ENCODE measurements at regions not wholly inside any gene's neighbourhood (a gene's known extent, or its start where the extent isn't known, plus 50 kb on each side); places are given as distances from the start of the nearest gene placed in this dataset.
"Not testable (repeated sequence)": the region's sequence is repeated elsewhere in the genome, so short reads cannot be mapped to it uniquely, and the experiment has no call there.

GRCh38 chr5:3105172-3105571 lies 353.7 kb upstream of the IRX2 start:
- ChIA-PET POLR2A (no interaction called here), CTCF (no interaction called here)
- Mint-ChIP-seq H3K4me3 (no peak overlapping the region), H3K27ac (no peak overlapping the region), H3K9me3 (peaks cover 3% of the 10 kb centered on the region), H3K36me3 (ENCODE audit: low read depth) (no peaks in the 10 kb centered on the region), H3K4me1 (no peaks in the 10 kb centered on the region), H3K27me3 (peaks cover 6% of the 10 kb centered on the region)
- no peak for DNase-seq

GRCh38 chr5:3104429-3105060 lies 353.1 kb upstream of the IRX2 start:
- H3K27me3 Mint-ChIP-seq = peaks cover 6% of the 10 kb centered on the region
- no peaks in the 10 kb centered on the region for H3K36me3 Mint-ChIP-seq (ENCODE audit: low read depth)
- POLR2A ChIA-PET = no interaction called here
- no peak overlapping the region for H3K4me3 Mint-ChIP-seq
- no peaks in the 10 kb centered on the region for H3K4me1 Mint-ChIP-seq
- H3K9me3 Mint-ChIP-seq = peaks cover 3% of the 10 kb centered on the region
- DNase-seq = no peak
- CTCF ChIA-PET = no interaction called here
- no peak overlapping the region for H3K27ac Mint-ChIP-seq

GRCh38 chr5:3103262-3103811 lies 351.9 kb upstream of the IRX2 start:
- H3K4me3 Mint-ChIP-seq = no peak overlapping the region
- ChIA-PET CTCF (no interaction called here), POLR2A (no interaction called here)
- peaks cover 3% of the 10 kb centered on the region for H3K9me3 Mint-ChIP-seq
- H3K4me1 Mint-ChIP-seq = no peaks in the 10 kb centered on the region
- peaks cover 6% of the 10 kb centered on the region for H3K27me3 Mint-ChIP-seq
- no peak overlapping the region for H3K27ac Mint-ChIP-seq
- H3K36me3 Mint-ChIP-seq (ENCODE audit: low read depth) = no peaks in the 10 kb centered on the region
- DNase-seq = no peak

- H3K4me1 Mint-ChIP-seq = no peaks in the 10 kb centered on the region
- H3K36me3 Mint-ChIP-seq (ENCODE audit: low read depth) = no peaks in the 10 kb centered on the region
- H3K27me3 Mint-ChIP-seq = peaks cover 6% of the 10 kb centered on the region
- no peak overlapping the region for H3K4me3 Mint-ChIP-seq
- no peak for DNase-seq
- H3K9me3 Mint-ChIP-seq = peaks cover 3% of the 10 kb centered on the region
- ChIA-PET CTCF (no interaction called here), POLR2A (no interaction called here)
- H3K27ac Mint-ChIP-seq = no peak overlapping the region
Observed at GRCh38 chr5:3102531-3102930, 351.1 kb upstream of the IRX2 start.

- Mint-ChIP-seq H3K4me3 (no peak overlapping the region), H3K9me3 (peaks cover 8% of the 10 kb centered on the region), H3K27ac (no peak overlapping the region), H3K4me1 (no peaks in the 10 kb centered on the region), H3K27me3 (peaks cover 6% of the 10 kb centered on the region), H3K36me3 (ENCODE audit: low read depth) (no peaks in the 10 kb centered on the region)
- CTCF ChIA-PET = no interaction called here
- POLR2A ChIA-PET = no interaction called here
- DNase-seq = no peak
Observed at GRCh38 chr5:3101561-3101960, 350.1 kb upstream of the IRX2 start.

GRCh38 chr5:3100921-3101551 lies 349.6 kb upstream of the IRX2 start:
- Mint-ChIP-seq H3K9me3 (peaks cover 10% of the 10 kb centered on the region), H3K27me3 (peaks cover 6% of the 10 kb centered on the region), H3K36me3 (ENCODE audit: low read depth) (no peaks in the 10 kb centered on the region), H3K27ac (no peak overlapping the region), H3K4me1 (no peaks in the 10 kb centered on the region), H3K4me3 (no peak overlapping the region)
- CTCF ChIA-PET = no interaction called here
- DNase-seq = no peak
- POLR2A ChIA-PET = no interaction called here

- H3K27me3 Mint-ChIP-seq = peaks cover 6% of the 10 kb centered on the region
- H3K36me3 Mint-ChIP-seq (ENCODE audit: low read depth) = no peaks in the 10 kb centered on the region
- ChIA-PET POLR2A (no interaction called here), CTCF (no interaction called here)
- H3K4me3 Mint-ChIP-seq = no peak overlapping the region
- no peak overlapping the region for H3K27ac Mint-ChIP-seq
- DNase-seq = no peak
- H3K9me3 Mint-ChIP-seq = peaks cover 13% of the 10 kb centered on the region
- H3K4me1 Mint-ChIP-seq = no peaks in the 10 kb centered on the region
Observed at GRCh38 chr5:3099954-3100353, 348.5 kb upstream of the IRX2 start.

- Mint-ChIP-seq H3K9me3 (peaks cover 15% of the 10 kb centered on the region), H3K36me3 (ENCODE audit: low read depth) (no peaks in the 10 kb centered on the region), H3K4me3 (no peak overlapping the region), H3K27ac (no peak overlapping the region), H3K27me3 (peaks cover 6% of the 10 kb centered on the region), H3K4me1 (no peaks in the 10 kb centered on the region)
- ChIA-PET POLR2A (no interaction called here), CTCF (no interaction called here)
- no peak for DNase-seq
Observed at GRCh38 chr5:3099526-3099925, 348.0 kb upstream of the IRX2 start.

GRCh38 chr5:3098821-3099220 lies 347.3 kb upstream of the IRX2 start:
- Mint-ChIP-seq H3K27me3 (peaks cover 4% of the 10 kb centered on the region), H3K9me3 (peaks cover 18% of the 10 kb centered on the region), H3K36me3 (ENCODE audit: low read depth) (no peaks in the 10 kb centered on the region), H3K27ac (no peak overlapping the region), H3K4me1 (no peaks in the 10 kb centered on the region), H3K4me3 (no peak overlapping the region)
- no peak for DNase-seq
- CTCF ChIA-PET = no interaction called here
- POLR2A ChIA-PET = no interaction called here

GRCh38 chr5:3092664-3093063 lies 341.2 kb upstream of the IRX2 start:
- ChIA-PET CTCF (no interaction called here), POLR2A (no interaction called here)
- Mint-ChIP-seq H3K9me3 (peaks cover 34% of the 10 kb centered on the region), H3K27ac (no peak overlapping the region), H3K4me3 (no peak overlapping the region), H3K36me3 (ENCODE audit: low read depth) (no peaks in the 10 kb centered on the region), H3K4me1 (no peaks in the 10 kb centered on the region), H3K27me3 (no peaks in the 10 kb centered on the region)
- no peak for DNase-seq

- no peak overlapping the region for H3K27ac Mint-ChIP-seq
- peaks cover 31% of the 10 kb centered on the region for H3K9me3 Mint-ChIP-seq
- CTCF ChIA-PET = no interaction called here
- no peak overlapping the region for H3K4me3 Mint-ChIP-seq
- H3K4me1 Mint-ChIP-seq = no peaks in the 10 kb centered on the region
- no peaks in the 10 kb centered on the region for H3K27me3 Mint-ChIP-seq
- H3K36me3 Mint-ChIP-seq (ENCODE audit: low read depth) = no peaks in the 10 kb centered on the region
- POLR2A ChIA-PET = no interaction called here
- no peak for DNase-seq
Observed at GRCh38 chr5:3092211-3092610, 340.7 kb upstream of the IRX2 start.

- ChIA-PET CTCF (no interaction called here), POLR2A (no interaction called here)
- H3K4me1 Mint-ChIP-seq = no peaks in the 10 kb centered on the region
- H3K4me3 Mint-ChIP-seq = no peak overlapping the region
- H3K27ac Mint-ChIP-seq = no peak overlapping the region
- peaks cover 24% of the 10 kb centered on the region for H3K9me3 Mint-ChIP-seq
- H3K27me3 Mint-ChIP-seq = no peaks in the 10 kb centered on the region
- DNase-seq = no peak
- no peaks in the 10 kb centered on the region for H3K36me3 Mint-ChIP-seq (ENCODE audit: low read depth)
Observed at GRCh38 chr5:3091040-3091774, 339.7 kb upstream of the IRX2 start.

- DNase-seq; POLR2A ChIA-PET; H3K4me1 Mint-ChIP-seq; H3K27ac Mint-ChIP-seq; H3K27me3 Mint-ChIP-seq; H3K36me3 Mint-ChIP-seq (ENCODE audit: low read depth); H3K4me3 Mint-ChIP-seq; CTCF ChIA-PET: not testable (repeated sequence)
- peaks cover 21% of the 10 kb centered on the region for H3K9me3 Mint-ChIP-seq
Observed at GRCh38 chr5:3090305-3090704, 338.8 kb upstream of the IRX2 start.

- Mint-ChIP-seq H3K9me3 (peaks cover 29% of the 10 kb centered on the region), H3K4me3 (no peak overlapping the region), H3K4me1 (no peaks in the 10 kb centered on the region), H3K36me3 (ENCODE audit: low read depth) (no peaks in the 10 kb centered on the region), H3K27me3 (no peaks in the 10 kb centered on the region), H3K27ac (no peak overlapping the region)
- DNase-seq = no peak
- ChIA-PET POLR2A (no interaction called here), CTCF (no interaction called here)
Observed at GRCh38 chr5:3080366-3080765, 328.9 kb upstream of the IRX2 start.
